Neuronal stem cell (in vitro differentiated cells): ENCODE measurements at regions not wholly inside any gene's neighbourhood (a gene's known extent, or its start where the extent isn't known, plus 50 kb on each side); places are given as distances from the start of the nearest gene placed in this dataset.

Source experiments
- DNase-seq: peaks from one replicate; pipeline ENCODE4 v3.0.0-alpha.2; 2013; ENCODE audit warnings: low spot score
- H2AFZ ChIP-seq: one replicate; pipeline ENCODE4 v1.6.1; 2013; ENCODE audit warnings: mild to moderate bottlenecking, low read length, inconsistent platforms
- H2AK5ac ChIP-seq: 2 replicates; pipeline ENCODE4 v1.6.1; 2013; ENCODE audit warnings: low read depth, mild to moderate bottlenecking, inconsistent platforms, low read length, moderate library complexity, mixed read lengths
- H2BK120ac ChIP-seq: 2 replicates; pipeline ENCODE4 v1.6.1; 2013; ENCODE audit warnings: low read depth, mild to moderate bottlenecking, inconsistent platforms, low read length, moderate library complexity, mixed read lengths
- H2BK12ac ChIP-seq: one replicate; pipeline ENCODE4 v1.6.1; 2013; ENCODE audit warnings: low read length, inconsistent platforms
- H2BK15ac ChIP-seq: 2 replicates; pipeline ENCODE4 v1.6.1; 2013; ENCODE audit warnings: mild to moderate bottlenecking, low read length, inconsistent platforms, mixed read lengths
- H2BK5ac ChIP-seq: one replicate; pipeline ENCODE4 v1.6.1; 2013; ENCODE audit warnings: inconsistent platforms, mild to moderate bottlenecking, low read length, moderate library complexity
- H3K14ac ChIP-seq: one replicate; pipeline ENCODE4 v1.6.1; 2013; ENCODE audit warnings: low read length, inconsistent platforms
- H3K18ac ChIP-seq: 2 replicates; pipeline ENCODE4 v1.6.1; 2013; ENCODE audit warnings: low read length, inconsistent platforms
- H3K23ac ChIP-seq: 2 replicates; pipeline ENCODE4 v1.6.1; 2013; ENCODE audit warnings: low read depth, mild to moderate bottlenecking, mixed read lengths, low read length, inconsistent platforms; ENCODE audit not compliant: poor library complexity
- H3K27ac ChIP-seq: replicated peaks from 3 replicates; pipeline ENCODE4 v1.5.1; 2013; ENCODE audit warnings: low read length, inconsistent platforms
- H3K27me3 ChIP-seq, 3 experiments: 2 replicates each; pipeline ENCODE4 v1.6.1; 2013; ENCODE audit warnings: low read length in 3 of 3, mild to moderate bottlenecking in 2 of 3, inconsistent platforms in 1 of 3, low read depth in 1 of 3, mixed read lengths in 1 of 3, moderate library complexity in 1 of 3; ENCODE audit not compliant: control insufficient read depth in 3 of 3, insufficient read depth in 3 of 3
- H3K36me3 ChIP-seq, 2 donors: replicated peaks in 1 of 2; 2 replicates each; pipeline ENCODE4 v1.6.1; 2013; ENCODE audit warnings: low read length in 2 of 2; ENCODE audit not compliant: control insufficient read depth in 2 of 2, insufficient read depth in 2 of 2
- H3K4ac ChIP-seq: 2 replicates; pipeline ENCODE4 v1.6.1; 2013; ENCODE audit warnings: inconsistent platforms, mild to moderate bottlenecking, low read length, moderate library complexity
- H3K4me1 ChIP-seq, 2 donors: 1 replicate in 1 of 2; 2 replicates in 1 of 2; pipeline ENCODE4 v1.6.1; 2013; ENCODE audit warnings: low read length in 2 of 2, low read depth in 1 of 2; ENCODE audit not compliant: control insufficient read depth in 2 of 2, insufficient read depth in 1 of 2
- H3K4me2 ChIP-seq: one replicate; pipeline ENCODE4 v1.6.1; 2013; ENCODE audit warnings: mild to moderate bottlenecking, low read length, inconsistent platforms; ENCODE audit not compliant: insufficient read depth, poor library complexity, severe bottlenecking
- H3K4me3 ChIP-seq, 2 donors: 2 replicates each; pipeline ENCODE4 v1.5.1; 2013; ENCODE audit warnings: low read length in 2 of 2, mild to moderate bottlenecking in 2 of 2, inconsistent platforms in 1 of 2, moderate library complexity in 1 of 2
- H3K79me1 ChIP-seq: one replicate; pipeline ENCODE4 v1.6.1; 2013; ENCODE audit warnings: low read depth, mild to moderate bottlenecking, inconsistent platforms, low read length, moderate library complexity
- H3K9ac ChIP-seq: one replicate; pipeline ENCODE4 v1.6.1; 2013; ENCODE audit warnings: mild to moderate bottlenecking, low read depth, low read length, inconsistent platforms; ENCODE audit not compliant: poor library complexity
- H3K9me3 ChIP-seq, 2 donors: replicated peaks in 1 of 2; 2 replicates each; pipeline versions ENCODE3 to v1.6.1; 2013; ENCODE audit warnings: low read length in 2 of 2, mild to moderate bottlenecking in 2 of 2, inconsistent platforms in 1 of 2, low read depth in 1 of 2, mixed read lengths in 1 of 2, moderate library complexity in 1 of 2; ENCODE audit not compliant: control insufficient read depth in 2 of 2, insufficient read depth in 1 of 2
- H4K8ac ChIP-seq: one replicate; pipeline ENCODE4 v1.6.1; 2013; ENCODE audit warnings: low read depth, mild to moderate bottlenecking, inconsistent platforms, low read length, moderate library complexity
- H4K91ac ChIP-seq: one replicate; pipeline ENCODE4 v1.6.1; 2013; ENCODE audit warnings: low read length, low read depth, mild to moderate bottlenecking, inconsistent platforms; ENCODE audit not compliant: poor library complexity
- WGBS, 2 donors: extraction: QIAGEN DNeasy Blood & Tissue Kit; methylation state at CpG; one replicate each; pipeline ENCODE4 v1.1.7; 2013; ENCODE audit warnings: missing lambda C conversion rate in 2 of 2, mixed read lengths in 1 of 2; ENCODE audit not compliant: insufficient read length in 2 of 2, insufficient replicate concordance in 1 of 2; ENCODE audit errors: extremely low coverage in 2 of 2; 5-methylcytosine and 5-hydroxymethylcytosine counted together

GRCh38 chr6:144647406-144647964, 362.4 kb downstream of the UTRN start:
- H2BK120ac ChIP-seq: no peak overlapping the region
- H3K4me3 ChIP-seq: no peak overlapping the region
- H4K8ac ChIP-seq: no peak overlapping the region
- H3K9ac ChIP-seq: no peak overlapping the region
- no peak overlapping the region for H4K91ac ChIP-seq
- no peak overlapping the region for H2BK5ac ChIP-seq
- no peaks in the 10 kb centered on the region for H3K79me1 ChIP-seq
- no peak overlapping the region for H3K14ac ChIP-seq
- H3K4me2 ChIP-seq: no peak overlapping the region
- peaks cover 3 to 8% of the 10 kb centered on the region in 2 donors for H3K4me1 ChIP-seq
- H3K4ac ChIP-seq: no peak overlapping the region
- no peaks in the 10 kb centered on the region for H3K36me3 ChIP-seq
- no peak overlapping the region for H2BK15ac ChIP-seq
- no peak overlapping the region for H3K18ac ChIP-seq
- no peak overlapping the region for H3K23ac ChIP-seq
- no peak overlapping the region for H2BK12ac ChIP-seq
- H2AFZ ChIP-seq: no peak overlapping the region
- H3K27ac ChIP-seq: no peak overlapping the region
- H3K27me3 ChIP-seq: no peaks in the 10 kb centered on the region
- H3K9me3 ChIP-seq: no peaks in the 10 kb centered on the region
- no CpG with 5 or more reads among the region's 6 CpGs for WGBS, 2 donors
- no peak overlapping the region for H2AK5ac ChIP-seq
- DNase-seq: no peak

GRCh38 chr6:144647971-144648651, 363.0 kb downstream of the UTRN start:
- Histone ChIP-seq H4K8ac (no peak overlapping the region), H3K18ac (no peak overlapping the region), H3K79me1 (no peaks in the 10 kb centered on the region), H2BK15ac (no peak overlapping the region), H2AK5ac (no peak overlapping the region), H2BK5ac (no peak overlapping the region), H4K91ac (no peak overlapping the region), H2BK120ac (no peak overlapping the region), H3K9me3 (no peaks in the 10 kb centered on the region), H3K36me3 (no peaks in the 10 kb centered on the region), H3K23ac (no peak overlapping the region), H3K4ac (no peak overlapping the region), H2AFZ (no peak overlapping the region), H2BK12ac (no peak overlapping the region), H3K27me3 (no peaks in the 10 kb centered on the region), H3K27ac (no peak overlapping the region), H3K4me1 (peaks cover 5 to 8% of the 10 kb centered on the region in 2 donors), H3K4me3 (no peak overlapping the region), H3K4me2 (no peak overlapping the region), H3K14ac (no peak overlapping the region), H3K9ac (no peak overlapping the region)
- DNase-seq: no peak
- WGBS, 2 donors: no CpG with 5 or more reads among the region's 3 CpGs

- Histone ChIP-seq H4K91ac (no peak overlapping the region), H2BK120ac (no peak overlapping the region), H3K14ac (no peak overlapping the region), H3K9me3 (no peaks in the 10 kb centered on the region), H2AFZ (no peak overlapping the region), H2BK12ac (no peak overlapping the region), H3K27ac (no peak overlapping the region), H3K4me3 (no peak overlapping the region), H3K4me1 (peaks cover 5 to 9% of the 10 kb centered on the region in 2 donors), H3K36me3 (no peaks in the 10 kb centered on the region), H2BK15ac (no peak overlapping the region), H3K4ac (no peak overlapping the region), H3K23ac (no peak overlapping the region), H2BK5ac (no peak overlapping the region), H2AK5ac (no peak overlapping the region), H3K18ac (no peak overlapping the region), H3K27me3 (no peaks in the 10 kb centered on the region), H3K9ac (no peak overlapping the region), H3K79me1 (no peaks in the 10 kb centered on the region), H3K4me2 (no peak overlapping the region), H4K8ac (no peak overlapping the region)
- no peak for DNase-seq
- WGBS, 2 donors: no CpG with 5 or more reads among the region's 2 CpGs
Measured at GRCh38 chr6:144649085-144649484, 363.9 kb downstream of the UTRN start.

GRCh38 chr6:144651234-144651633, 366.1 kb downstream of the UTRN start:
- no peak overlapping the region for H2AK5ac ChIP-seq
- no peak overlapping the region for H2AFZ ChIP-seq
- no peaks in the 10 kb centered on the region for H3K27me3 ChIP-seq
- H3K4me1 ChIP-seq: peaks cover 8 to 12% of the 10 kb centered on the region in 2 donors
- no peaks in the 10 kb centered on the region for H3K9me3 ChIP-seq
- no peak overlapping the region for H3K9ac ChIP-seq
- no peak overlapping the region for H2BK5ac ChIP-seq
- H3K36me3 ChIP-seq: no peaks in the 10 kb centered on the region
- no CpG with 5 or more reads among the region's 3 CpGs for WGBS, 2 donors
- H2BK12ac ChIP-seq: no peak overlapping the region
- no peaks in the 10 kb centered on the region for H3K79me1 ChIP-seq
- H3K23ac ChIP-seq: no peak overlapping the region
- H4K91ac ChIP-seq: no peak overlapping the region
- no peak overlapping the region for H3K18ac ChIP-seq
- no peak overlapping the region for H3K27ac ChIP-seq
- no peak overlapping the region for H3K4me2 ChIP-seq
- DNase-seq: no peak
- no peak overlapping the region for H4K8ac ChIP-seq
- H2BK120ac ChIP-seq: no peak overlapping the region
- no peak overlapping the region for H3K4ac ChIP-seq
- no peak overlapping the region for H3K4me3 ChIP-seq
- H2BK15ac ChIP-seq: no peak overlapping the region
- H3K14ac ChIP-seq: no peak overlapping the region
